ENCODE measurements at regions not wholly inside any gene's neighbourhood (a gene's known extent, or its start where the extent isn't known, plus 50 kb on each side); places are given as distances from the start of the nearest gene placed in this dataset.
"Not testable (repeated sequence)": the region's sequence is repeated elsewhere in the genome, so short reads cannot be mapped to it uniquely, and the experiment has no call there.

DNA sequence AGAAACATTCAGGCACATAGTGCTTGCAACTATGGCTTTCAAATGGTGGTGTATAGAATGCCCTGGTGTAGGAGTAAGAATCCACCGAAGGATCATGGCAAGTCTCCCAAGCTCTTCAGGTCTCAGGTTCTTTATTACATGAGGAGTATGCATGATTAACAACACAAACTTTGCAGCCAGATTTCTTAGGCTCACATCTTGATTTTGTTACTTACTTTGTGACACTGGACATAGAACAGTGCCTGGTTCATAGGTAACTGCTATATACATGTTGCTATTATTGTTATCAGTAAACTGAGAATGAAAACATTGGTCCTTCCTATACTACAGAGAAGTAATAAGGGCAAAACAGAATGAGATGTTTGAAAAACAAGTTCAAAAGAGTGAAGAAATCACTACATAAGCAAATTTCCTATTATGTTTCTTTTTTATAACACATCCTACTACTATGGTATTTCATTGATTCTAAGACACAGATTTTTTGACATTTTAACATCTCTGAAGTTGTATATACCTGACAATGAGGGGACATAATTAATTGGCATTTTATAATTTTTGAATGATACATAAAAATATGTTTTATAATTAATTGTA is 284.9 kb downstream of the C1D start (continued):
- TF ChIP-seq, protein P1, sequence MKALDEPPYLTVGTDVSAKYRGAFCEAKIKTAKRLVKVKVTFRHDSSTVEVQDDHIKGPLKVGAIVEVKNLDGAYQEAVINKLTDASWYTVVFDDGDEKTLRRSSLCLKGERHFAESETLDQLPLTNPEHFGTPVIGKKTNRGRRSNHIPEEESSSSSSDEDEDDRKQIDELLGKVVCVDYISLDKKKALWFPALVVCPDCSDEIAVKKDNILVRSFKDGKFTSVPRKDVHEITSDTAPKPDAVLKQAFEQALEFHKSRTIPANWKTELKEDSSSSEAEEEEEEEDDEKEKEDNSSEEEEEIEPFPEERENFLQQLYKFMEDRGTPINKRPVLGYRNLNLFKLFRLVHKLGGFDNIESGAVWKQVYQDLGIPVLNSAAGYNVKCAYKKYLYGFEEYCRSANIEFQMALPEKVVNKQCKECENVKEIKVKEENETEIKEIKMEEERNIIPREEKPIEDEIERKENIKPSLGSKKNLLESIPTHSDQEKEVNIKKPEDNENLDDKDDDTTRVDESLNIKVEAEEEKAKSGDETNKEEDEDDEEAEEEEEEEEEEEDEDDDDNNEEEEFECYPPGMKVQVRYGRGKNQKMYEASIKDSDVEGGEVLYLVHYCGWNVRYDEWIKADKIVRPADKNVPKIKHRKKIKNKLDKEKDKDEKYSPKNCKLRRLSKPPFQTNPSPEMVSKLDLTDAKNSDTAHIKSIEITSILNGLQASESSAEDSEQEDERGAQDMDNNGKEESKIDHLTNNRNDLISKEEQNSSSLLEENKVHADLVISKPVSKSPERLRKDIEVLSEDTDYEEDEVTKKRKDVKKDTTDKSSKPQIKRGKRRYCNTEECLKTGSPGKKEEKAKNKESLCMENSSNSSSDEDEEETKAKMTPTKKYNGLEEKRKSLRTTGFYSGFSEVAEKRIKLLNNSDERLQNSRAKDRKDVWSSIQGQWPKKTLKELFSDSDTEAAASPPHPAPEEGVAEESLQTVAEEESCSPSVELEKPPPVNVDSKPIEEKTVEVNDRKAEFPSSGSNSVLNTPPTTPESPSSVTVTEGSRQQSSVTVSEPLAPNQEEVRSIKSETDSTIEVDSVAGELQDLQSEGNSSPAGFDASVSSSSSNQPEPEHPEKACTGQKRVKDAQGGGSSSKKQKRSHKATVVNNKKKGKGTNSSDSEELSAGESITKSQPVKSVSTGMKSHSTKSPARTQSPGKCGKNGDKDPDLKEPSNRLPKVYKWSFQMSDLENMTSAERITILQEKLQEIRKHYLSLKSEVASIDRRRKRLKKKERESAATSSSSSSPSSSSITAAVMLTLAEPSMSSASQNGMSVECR (CRISPR knock-in tag; IDR thresholded peaks at IDR 0.05; ENCODE audit: borderline replicate concordance): no peak

DNA sequence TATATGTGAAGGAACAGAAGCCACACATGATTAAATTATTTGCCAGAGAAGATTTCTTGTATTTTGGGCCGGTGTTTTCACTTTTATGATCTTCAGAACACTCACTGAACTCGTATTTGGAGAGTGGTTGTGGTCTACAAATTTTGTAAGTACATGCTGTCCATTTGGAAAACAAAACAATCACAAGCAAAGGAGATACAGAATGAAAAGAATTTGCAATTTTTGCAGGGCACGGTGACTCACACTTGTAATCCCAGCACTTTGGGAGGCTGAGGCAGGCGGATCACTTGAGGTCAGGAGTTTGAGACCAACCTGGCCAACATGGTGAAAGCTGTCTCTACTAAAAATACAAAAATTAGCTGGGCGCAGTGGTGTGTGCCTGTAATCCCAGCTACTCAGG is 282.0 kb downstream of the C1D start:
- H3K27me3 Mint-ChIP-seq (ENCODE audit: low read depth); CTCF ChIA-PET; H3K9me3 Mint-ChIP-seq; ATAC-seq; H3K4me1 Mint-ChIP-seq; H3K4me3 Mint-ChIP-seq; H3K36me3 Mint-ChIP-seq; H3K27ac Mint-ChIP-seq; DNase-seq (ENCODE audit: low spot score): not testable (repeated sequence)
- POLR2A ChIA-PET: interaction anchor here (0.6 kb wide), 1 partner anchor 26 kb away, joined by 4 read pairs; no protein-coding TSS in a partner anchor

DNA sequence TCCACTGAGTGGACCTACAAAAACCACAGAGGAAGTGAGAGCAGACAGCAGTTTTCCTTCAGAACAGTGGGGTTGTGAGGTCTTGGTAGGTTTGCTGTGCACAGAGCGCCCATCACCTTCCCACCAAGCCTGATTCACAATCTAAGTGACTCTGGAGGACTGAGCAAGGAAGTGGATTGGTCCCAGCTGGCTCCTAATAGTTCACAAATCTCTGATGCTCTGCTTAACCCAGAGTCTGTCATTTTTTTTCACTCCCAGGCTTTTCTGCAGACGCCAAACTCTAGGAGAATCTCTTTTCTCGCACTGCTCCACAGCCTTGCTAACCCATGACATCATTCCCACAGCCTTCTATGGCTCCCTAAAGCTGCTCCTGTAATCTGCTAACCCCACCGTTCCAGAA is 280.4 kb downstream of the C1D start:
- CTCF ChIA-PET: no interaction called here
- no peak overlapping the region for H3K4me3 Mint-ChIP-seq
- TF ChIP-seq PRRX2 (CRISPR knock-in tag; IDR thresholded peaks at IDR 0.05) (no peak), ATF1 (CRISPR knock-in tag; IDR thresholded peaks at IDR 0.05) (no peak)
- TF ChIP-seq, protein P2, sequence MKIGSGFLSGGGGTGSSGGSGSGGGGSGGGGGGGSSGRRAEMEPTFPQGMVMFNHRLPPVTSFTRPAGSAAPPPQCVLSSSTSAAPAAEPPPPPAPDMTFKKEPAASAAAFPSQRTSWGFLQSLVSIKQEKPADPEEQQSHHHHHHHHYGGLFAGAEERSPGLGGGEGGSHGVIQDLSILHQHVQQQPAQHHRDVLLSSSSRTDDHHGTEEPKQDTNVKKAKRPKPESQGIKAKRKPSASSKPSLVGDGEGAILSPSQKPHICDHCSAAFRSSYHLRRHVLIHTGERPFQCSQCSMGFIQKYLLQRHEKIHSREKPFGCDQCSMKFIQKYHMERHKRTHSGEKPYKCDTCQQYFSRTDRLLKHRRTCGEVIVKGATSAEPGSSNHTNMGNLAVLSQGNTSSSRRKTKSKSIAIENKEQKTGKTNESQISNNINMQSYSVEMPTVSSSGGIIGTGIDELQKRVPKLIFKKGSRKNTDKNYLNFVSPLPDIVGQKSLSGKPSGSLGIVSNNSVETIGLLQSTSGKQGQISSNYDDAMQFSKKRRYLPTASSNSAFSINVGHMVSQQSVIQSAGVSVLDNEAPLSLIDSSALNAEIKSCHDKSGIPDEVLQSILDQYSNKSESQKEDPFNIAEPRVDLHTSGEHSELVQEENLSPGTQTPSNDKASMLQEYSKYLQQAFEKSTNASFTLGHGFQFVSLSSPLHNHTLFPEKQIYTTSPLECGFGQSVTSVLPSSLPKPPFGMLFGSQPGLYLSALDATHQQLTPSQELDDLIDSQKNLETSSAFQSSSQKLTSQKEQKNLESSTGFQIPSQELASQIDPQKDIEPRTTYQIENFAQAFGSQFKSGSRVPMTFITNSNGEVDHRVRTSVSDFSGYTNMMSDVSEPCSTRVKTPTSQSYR (CRISPR knock-in tag; IDR thresholded peaks at IDR 0.05): no peak
- TF ChIP-seq, protein P3, sequence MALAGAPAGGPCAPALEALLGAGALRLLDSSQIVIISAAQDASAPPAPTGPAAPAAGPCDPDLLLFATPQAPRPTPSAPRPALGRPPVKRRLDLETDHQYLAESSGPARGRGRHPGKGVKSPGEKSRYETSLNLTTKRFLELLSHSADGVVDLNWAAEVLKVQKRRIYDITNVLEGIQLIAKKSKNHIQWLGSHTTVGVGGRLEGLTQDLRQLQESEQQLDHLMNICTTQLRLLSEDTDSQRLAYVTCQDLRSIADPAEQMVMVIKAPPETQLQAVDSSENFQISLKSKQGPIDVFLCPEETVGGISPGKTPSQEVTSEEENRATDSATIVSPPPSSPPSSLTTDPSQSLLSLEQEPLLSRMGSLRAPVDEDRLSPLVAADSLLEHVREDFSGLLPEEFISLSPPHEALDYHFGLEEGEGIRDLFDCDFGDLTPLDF (CRISPR knock-in tag; IDR thresholded peaks at IDR 0.05): no peak
- H3K27ac Mint-ChIP-seq: no peak overlapping the region
- ATAC-seq: no peak
- H3K9me3 Mint-ChIP-seq: no peaks in the 10 kb centered on the region
- H3K4me1 Mint-ChIP-seq: no peaks in the 10 kb centered on the region
- POLR2A ChIA-PET: no interaction called here
- no peak for DNase-seq (ENCODE audit: low spot score)
- no peaks in the 10 kb centered on the region for H3K36me3 Mint-ChIP-seq
- H3K27me3 Mint-ChIP-seq (ENCODE audit: low read depth): no peaks in the 10 kb centered on the region

DNA sequence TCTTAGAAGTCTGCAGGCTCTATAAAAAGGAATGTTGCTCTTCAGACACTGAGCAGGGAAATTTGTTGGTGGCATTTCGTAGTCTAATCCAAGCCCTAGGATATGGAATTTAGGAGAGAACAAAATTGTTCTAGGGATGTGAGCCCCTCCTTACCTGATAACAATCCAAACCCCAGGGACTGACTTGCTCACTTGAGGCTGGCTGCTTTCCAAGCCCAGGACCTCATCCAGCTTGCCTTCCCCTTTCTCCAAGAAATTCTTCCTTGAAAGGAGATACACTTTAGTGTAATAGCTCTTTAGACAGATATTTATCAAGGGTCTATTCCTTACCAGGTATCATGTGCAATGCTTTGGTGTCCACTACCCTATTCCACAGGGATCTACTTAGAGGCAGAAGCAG is 279.8 kb downstream of the C1D start:
- POLR2A ChIA-PET: no interaction called here
- no peak overlapping the region for H3K4me3 Mint-ChIP-seq
- ATAC-seq (no peak), DNase-seq (ENCODE audit: low spot score) (no peak)
- no peaks in the 10 kb centered on the region for H3K27me3 Mint-ChIP-seq (ENCODE audit: low read depth)
- CTCF ChIA-PET: no interaction called here
- no peak overlapping the region for H3K27ac Mint-ChIP-seq
- no peaks in the 10 kb centered on the region for H3K4me1 Mint-ChIP-seq
- no peaks in the 10 kb centered on the region for H3K36me3 Mint-ChIP-seq
- H3K9me3 Mint-ChIP-seq: no peaks in the 10 kb centered on the region
- TF ChIP-seq TP53 (CRISPR knock-in tag; IDR thresholded peaks at IDR 0.05) (no peak), ZNF138 (CRISPR knock-in tag; conservative IDR thresholded peaks at IDR 0.05) (no peak), JAZF1 (CRISPR knock-in tag; IDR thresholded peaks at IDR 0.05) (no peak), SMAD4 (CRISPR knock-in tag; IDR thresholded peaks at IDR 0.05) (no peak), EMX1 (CRISPR knock-in tag; IDR thresholded peaks at IDR 0.05) (no peak), ZNF396 (CRISPR knock-in tag; IDR thresholded peaks at IDR 0.05; ENCODE audit: borderline replicate concordance) (no peak), NR1H2 (CRISPR knock-in tag; IDR thresholded peaks at IDR 0.05) (no peak), MXD4 (CRISPR knock-in tag; IDR thresholded peaks at IDR 0.05; ENCODE audit: borderline replicate concordance) (no peak)
- TF ChIP-seq, protein P4, sequence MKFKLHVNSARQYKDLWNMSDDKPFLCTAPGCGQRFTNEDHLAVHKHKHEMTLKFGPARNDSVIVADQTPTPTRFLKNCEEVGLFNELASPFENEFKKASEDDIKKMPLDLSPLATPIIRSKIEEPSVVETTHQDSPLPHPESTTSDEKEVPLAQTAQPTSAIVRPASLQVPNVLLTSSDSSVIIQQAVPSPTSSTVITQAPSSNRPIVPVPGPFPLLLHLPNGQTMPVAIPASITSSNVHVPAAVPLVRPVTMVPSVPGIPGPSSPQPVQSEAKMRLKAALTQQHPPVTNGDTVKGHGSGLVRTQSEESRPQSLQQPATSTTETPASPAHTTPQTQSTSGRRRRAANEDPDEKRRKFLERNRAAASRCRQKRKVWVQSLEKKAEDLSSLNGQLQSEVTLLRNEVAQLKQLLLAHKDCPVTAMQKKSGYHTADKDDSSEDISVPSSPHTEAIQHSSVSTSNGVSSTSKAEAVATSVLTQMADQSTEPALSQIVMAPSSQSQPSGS (CRISPR knock-in tag; IDR thresholded peaks at IDR 0.05; ENCODE audit: borderline replicate concordance, low read depth): no peak
- TF ChIP-seq, protein P5, sequence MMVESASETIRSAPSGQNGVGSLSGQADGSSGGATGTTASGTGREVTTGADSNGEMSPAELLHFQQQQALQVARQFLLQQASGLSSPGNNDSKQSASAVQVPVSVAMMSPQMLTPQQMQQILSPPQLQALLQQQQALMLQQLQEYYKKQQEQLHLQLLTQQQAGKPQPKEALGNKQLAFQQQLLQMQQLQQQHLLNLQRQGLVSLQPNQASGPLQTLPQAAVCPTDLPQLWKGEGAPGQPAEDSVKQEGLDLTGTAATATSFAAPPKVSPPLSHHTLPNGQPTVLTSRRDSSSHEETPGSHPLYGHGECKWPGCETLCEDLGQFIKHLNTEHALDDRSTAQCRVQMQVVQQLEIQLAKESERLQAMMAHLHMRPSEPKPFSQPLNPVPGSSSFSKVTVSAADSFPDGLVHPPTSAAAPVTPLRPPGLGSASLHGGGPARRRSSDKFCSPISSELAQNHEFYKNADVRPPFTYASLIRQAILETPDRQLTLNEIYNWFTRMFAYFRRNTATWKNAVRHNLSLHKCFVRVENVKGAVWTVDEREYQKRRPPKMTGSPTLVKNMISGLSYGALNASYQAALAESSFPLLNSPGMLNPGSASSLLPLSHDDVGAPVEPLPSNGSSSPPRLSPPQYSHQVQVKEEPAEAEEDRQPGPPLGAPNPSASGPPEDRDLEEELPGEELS (CRISPR knock-in tag; IDR thresholded peaks at IDR 0.05): no peak
- TF ChIP-seq, protein P6, sequence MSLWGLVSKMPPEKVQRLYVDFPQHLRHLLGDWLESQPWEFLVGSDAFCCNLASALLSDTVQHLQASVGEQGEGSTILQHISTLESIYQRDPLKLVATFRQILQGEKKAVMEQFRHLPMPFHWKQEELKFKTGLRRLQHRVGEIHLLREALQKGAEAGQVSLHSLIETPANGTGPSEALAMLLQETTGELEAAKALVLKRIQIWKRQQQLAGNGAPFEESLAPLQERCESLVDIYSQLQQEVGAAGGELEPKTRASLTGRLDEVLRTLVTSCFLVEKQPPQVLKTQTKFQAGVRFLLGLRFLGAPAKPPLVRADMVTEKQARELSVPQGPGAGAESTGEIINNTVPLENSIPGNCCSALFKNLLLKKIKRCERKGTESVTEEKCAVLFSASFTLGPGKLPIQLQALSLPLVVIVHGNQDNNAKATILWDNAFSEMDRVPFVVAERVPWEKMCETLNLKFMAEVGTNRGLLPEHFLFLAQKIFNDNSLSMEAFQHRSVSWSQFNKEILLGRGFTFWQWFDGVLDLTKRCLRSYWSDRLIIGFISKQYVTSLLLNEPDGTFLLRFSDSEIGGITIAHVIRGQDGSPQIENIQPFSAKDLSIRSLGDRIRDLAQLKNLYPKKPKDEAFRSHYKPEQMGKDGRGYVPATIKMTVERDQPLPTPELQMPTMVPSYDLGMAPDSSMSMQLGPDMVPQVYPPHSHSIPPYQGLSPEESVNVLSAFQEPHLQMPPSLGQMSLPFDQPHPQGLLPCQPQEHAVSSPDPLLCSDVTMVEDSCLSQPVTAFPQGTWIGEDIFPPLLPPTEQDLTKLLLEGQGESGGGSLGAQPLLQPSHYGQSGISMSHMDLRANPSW (CRISPR knock-in tag; conservative IDR thresholded peaks at IDR 0.05; ENCODE audit: low read depth): no peak
